Type B pancreatic cell (in vitro differentiated cells): ENCODE measurements at regions not wholly inside any gene's neighbourhood (a gene's known extent, or its start where the extent isn't known, plus 50 kb on each side); places are given as distances from the start of the nearest gene placed in this dataset.
A peak's percentile ranks its signal among the peaks of the same experiment; 100 is the strongest.

Source experiments
- DNase-seq: peaks from one replicate; pipeline ENCODE4 v3.0.0; 2021; ENCODE audit warnings: mixed read lengths; ENCODE audit not compliant: unreplicated experiment; ENCODE audit errors: extremely low spot score
- H3K27ac Mint-ChIP-seq: 2 replicates; pipeline ENCODE4 v1.8.0; 2021; ENCODE audit warnings: mild to moderate bottlenecking, mixed read lengths
- H3K27me3 Mint-ChIP-seq: 2 replicates; pipeline ENCODE4 v1.8.0; 2021; ENCODE audit warnings: mixed read lengths
- H3K36me3 Mint-ChIP-seq: 2 replicates; pipeline ENCODE4 v1.8.0; 2021; ENCODE audit warnings: mixed read lengths
- H3K4me1 Mint-ChIP-seq: one replicate; pipeline ENCODE4 v1.8.0; 2021; ENCODE audit warnings: mixed read lengths; ENCODE audit not compliant: unreplicated experiment
- H3K4me3 Mint-ChIP-seq: 2 replicates; pipeline ENCODE4 v1.8.0; 2021; ENCODE audit warnings: mild to moderate bottlenecking, mixed read lengths
- H3K9me3 Mint-ChIP-seq: 2 replicates; pipeline ENCODE4 v1.8.0; 2021; ENCODE audit warnings: mixed read lengths
- TF ChIP-seq, protein P1 (sequence below): fragments of 200-600 bp; sonication (generic); conservative IDR thresholded peaks from 2 replicates; pipeline ENCODE4 v1.5.0; 2021; ENCODE audit warnings: antibody characterized with exemption, mild to moderate bottlenecking

DNA sequence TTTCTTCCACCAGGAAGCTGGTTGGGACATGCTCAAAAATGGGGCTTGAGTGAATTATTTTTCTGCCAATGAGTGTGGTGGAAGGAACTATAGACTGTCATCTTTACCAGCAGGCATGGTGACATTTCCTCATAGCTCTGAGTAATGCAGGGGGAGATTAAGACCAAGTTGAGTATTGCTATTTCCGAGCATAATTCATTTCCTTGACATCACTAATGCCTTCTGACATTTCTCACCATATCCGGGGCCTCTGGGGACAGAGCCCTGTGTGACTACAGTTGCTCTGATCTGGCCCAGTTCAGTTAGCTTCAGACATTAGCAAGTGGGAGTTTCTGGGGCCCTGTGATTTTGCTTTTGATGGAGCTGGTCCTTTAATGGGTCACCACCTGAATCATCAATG is 410.4 kb downstream of the MEIS1 start:
- no peak overlapping the region for H3K27ac Mint-ChIP-seq
- peaks cover 47% of the 10 kb centered on the region for H3K4me1 Mint-ChIP-seq
- no peak for DNase-seq
- no peak overlapping the region for H3K4me3 Mint-ChIP-seq
- no peaks in the 10 kb centered on the region for H3K36me3 Mint-ChIP-seq
- H3K27me3 Mint-ChIP-seq, result peaks cover 3% of the 10 kb centered on the region
- peaks cover 9% of the 10 kb centered on the region for H3K9me3 Mint-ChIP-seq
- TF ChIP-seq, protein P1, sequence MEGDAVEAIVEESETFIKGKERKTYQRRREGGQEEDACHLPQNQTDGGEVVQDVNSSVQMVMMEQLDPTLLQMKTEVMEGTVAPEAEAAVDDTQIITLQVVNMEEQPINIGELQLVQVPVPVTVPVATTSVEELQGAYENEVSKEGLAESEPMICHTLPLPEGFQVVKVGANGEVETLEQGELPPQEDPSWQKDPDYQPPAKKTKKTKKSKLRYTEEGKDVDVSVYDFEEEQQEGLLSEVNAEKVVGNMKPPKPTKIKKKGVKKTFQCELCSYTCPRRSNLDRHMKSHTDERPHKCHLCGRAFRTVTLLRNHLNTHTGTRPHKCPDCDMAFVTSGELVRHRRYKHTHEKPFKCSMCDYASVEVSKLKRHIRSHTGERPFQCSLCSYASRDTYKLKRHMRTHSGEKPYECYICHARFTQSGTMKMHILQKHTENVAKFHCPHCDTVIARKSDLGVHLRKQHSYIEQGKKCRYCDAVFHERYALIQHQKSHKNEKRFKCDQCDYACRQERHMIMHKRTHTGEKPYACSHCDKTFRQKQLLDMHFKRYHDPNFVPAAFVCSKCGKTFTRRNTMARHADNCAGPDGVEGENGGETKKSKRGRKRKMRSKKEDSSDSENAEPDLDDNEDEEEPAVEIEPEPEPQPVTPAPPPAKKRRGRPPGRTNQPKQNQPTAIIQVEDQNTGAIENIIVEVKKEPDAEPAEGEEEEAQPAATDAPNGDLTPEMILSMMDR, result no peak

DNA sequence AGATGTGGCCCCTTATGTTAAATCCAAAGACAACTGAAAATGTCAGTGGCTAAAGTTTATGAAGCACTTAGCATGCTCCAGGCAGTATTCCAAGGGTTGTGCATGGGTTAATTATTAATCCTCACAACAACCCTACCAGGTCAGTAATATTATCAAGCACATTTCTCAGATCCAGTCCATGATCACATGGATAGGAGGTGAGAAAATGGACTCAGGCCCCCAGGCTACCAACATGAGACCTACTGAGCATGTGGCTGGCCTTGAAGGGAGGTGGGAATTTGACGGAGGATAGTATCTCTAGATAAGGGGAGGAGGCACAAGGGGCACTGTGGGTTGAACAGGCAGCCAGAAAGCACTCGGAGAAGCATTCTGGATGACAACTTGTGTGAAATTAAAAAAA is 412.0 kb downstream of the MEIS1 start:
- no peak for DNase-seq
- TF ChIP-seq, protein P1, result no peak
- Mint-ChIP-seq H3K9me3 (peaks cover 4% of the 10 kb centered on the region), H3K4me3 (peak overlapping the region; percentile 18), H3K27me3 (peaks cover 4% of the 10 kb centered on the region), H3K36me3 (no peaks in the 10 kb centered on the region), H3K27ac (no peak overlapping the region), H3K4me1 (peaks cover 52% of the 10 kb centered on the region)

DNA sequence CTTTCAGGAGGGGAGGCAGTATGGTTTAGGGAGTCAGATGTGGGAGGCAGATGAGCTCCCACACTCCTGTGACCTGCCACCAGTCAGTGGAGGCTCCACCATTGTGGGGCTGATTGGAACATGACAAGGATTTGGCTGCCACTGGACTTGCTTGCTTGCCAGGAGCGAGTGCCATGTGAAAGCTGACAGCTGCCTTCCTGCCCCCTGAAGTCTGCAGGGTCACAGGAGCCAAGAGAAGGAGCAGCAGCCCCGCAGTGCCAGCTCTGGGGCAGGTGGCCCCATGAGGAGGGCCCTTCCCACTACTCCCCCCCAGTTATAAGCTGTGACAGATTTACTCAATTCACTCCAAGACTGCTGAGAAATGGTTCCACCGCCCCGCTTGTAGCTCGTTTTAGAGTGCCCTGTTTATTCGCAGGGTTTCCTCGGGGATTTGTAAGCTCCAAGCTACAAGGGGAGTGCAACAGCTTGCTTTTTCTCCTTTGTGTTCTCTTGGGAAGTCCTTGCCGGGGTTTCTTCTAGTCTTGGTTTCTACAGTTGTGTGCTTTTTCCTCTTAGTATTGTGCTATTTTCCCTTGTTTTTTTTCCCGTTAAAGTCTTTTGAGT is 414.3 kb downstream of the MEIS1 start:
- H3K9me3 Mint-ChIP-seq, result peaks cover 4% of the 10 kb centered on the region
- H3K27me3 Mint-ChIP-seq, result peaks cover 5% of the 10 kb centered on the region
- no peak overlapping the region for H3K4me3 Mint-ChIP-seq
- peaks cover 45% of the 10 kb centered on the region for H3K4me1 Mint-ChIP-seq
- TF ChIP-seq, protein P1, result no peak
- DNase-seq, result no peak
- no peaks in the 10 kb centered on the region for H3K36me3 Mint-ChIP-seq
- H3K27ac Mint-ChIP-seq, result no peak overlapping the region

DNA sequence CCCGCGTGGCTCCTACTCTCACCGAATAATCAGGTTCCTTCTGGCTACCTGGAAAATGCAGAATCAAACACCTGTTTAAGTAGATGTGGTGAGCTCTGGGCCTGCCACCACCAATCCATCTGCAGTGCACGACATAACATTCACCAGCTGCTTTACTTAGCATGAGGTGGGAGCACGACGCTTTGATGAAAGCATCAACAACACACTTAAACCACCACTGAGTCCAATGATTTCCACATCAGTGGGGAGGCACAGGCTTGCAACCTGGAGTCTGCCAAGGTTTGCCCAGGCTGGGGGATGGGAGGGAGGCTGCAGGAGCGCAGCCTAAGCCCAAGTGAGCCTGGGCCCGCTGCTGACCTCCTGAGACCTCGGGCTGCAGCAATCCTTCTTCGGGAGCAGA is 415.5 kb downstream of the MEIS1 start:
- DNase-seq, result no peak
- Mint-ChIP-seq H3K4me3 (no peak overlapping the region), H3K27me3 (peaks cover 5% of the 10 kb centered on the region), H3K27ac (no peak overlapping the region), H3K4me1 (peaks cover 36% of the 10 kb centered on the region), H3K9me3 (peaks cover 4% of the 10 kb centered on the region), H3K36me3 (no peaks in the 10 kb centered on the region)
- TF ChIP-seq, protein P1, result no peak

DNA sequence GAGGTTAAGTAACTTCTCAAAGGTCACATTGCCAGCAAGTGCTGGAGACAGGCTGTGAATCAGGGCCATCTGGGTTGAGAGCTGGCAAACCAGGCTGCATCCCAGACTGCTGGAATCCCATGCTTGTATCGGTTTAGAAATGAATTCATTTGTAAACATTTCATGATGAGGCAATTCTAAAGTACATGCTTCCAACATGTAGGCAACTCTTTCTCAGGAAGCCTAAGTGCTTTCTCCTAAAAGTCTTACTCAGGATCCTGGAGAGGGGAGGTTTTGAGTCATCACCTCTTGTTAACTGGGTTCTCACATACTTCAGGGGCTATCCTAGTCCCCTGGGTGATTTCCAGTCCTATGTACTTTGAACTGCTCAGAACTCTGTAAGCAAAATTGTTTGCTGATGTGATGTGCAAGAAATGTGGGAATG is 416.5 kb downstream of the MEIS1 start:
- no peak overlapping the region for H3K27ac Mint-ChIP-seq
- peaks cover 5% of the 10 kb centered on the region for H3K27me3 Mint-ChIP-seq
- DNase-seq, result no peak
- TF ChIP-seq, protein P1, result no peak
- H3K4me1 Mint-ChIP-seq, result peaks cover 26% of the 10 kb centered on the region
- H3K9me3 Mint-ChIP-seq, result peaks cover 8% of the 10 kb centered on the region
- no peak overlapping the region for H3K4me3 Mint-ChIP-seq
- no peaks in the 10 kb centered on the region for H3K36me3 Mint-ChIP-seq

DNA sequence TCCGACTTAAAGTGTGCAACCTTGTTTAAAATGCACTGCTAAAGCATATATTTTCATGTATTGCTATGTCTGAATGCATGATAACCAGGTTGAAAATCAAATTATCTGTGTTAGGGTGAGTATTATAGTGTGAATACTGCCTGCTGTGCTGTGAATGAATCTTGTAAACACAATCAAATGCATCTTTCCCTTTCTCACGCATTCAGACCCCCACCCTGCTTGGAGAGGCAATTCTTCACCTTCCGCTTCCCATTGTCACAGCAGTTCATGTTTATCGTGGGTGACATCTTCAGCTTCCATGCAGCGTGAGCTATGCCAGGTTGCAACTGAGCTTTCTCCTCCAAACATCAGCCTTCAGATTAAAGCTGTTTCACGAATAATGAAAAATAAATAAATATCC is 418.0 kb downstream of the MEIS1 start:
- Mint-ChIP-seq H3K27ac (no peak overlapping the region), H3K4me1 (peaks cover 17% of the 10 kb centered on the region), H3K9me3 (peaks cover 15% of the 10 kb centered on the region), H3K4me3 (no peak overlapping the region), H3K27me3 (peaks cover 9% of the 10 kb centered on the region), H3K36me3 (peaks cover 3% of the 10 kb centered on the region)
- TF ChIP-seq, protein P1, result no peak
- DNase-seq, result no peak
